GM23338 (cell line): ENCODE measurements at regions not wholly inside any gene's neighbourhood (a gene's known extent, or its start where the extent isn't known, plus 50 kb on each side); places are given as distances from the start of the nearest gene placed in this dataset.

ENCODE experiments used
- ATAC-seq: fragments of 200-7000 bp; cut with Tn5 transposase; 3 replicates; pipeline ENCODE4 v1.9.1; 2020
- DNase-seq: peaks from one replicate; pipeline ENCODE4 v3.0.0-alpha.2; 2015; ENCODE audit warnings: low spot score
- H2AFZ ChIP-seq: fragments of 200-600 bp; sonication (generic); 2 replicates; pipeline ENCODE4 v1.8.0; 2016; ENCODE audit warnings: antibody characterized with exemption, mild to moderate bottlenecking, moderate library complexity
- H3F3A ChIP-seq: fragments of 200-600 bp; sonication (generic); replicated peaks from 2 replicates; pipeline ENCODE4 v1.8.0; 2017; ENCODE audit warnings: antibody characterized with exemption, mixed run types, low read depth
- H3K27ac ChIP-seq: fragments of 200-600 bp; sonication (generic); 2 replicates; pipeline ENCODE4 v1.6.1; 2016; ENCODE audit warnings: low read depth
- H3K27me3 ChIP-seq: fragments of 200-600 bp; sonication (generic); 2 replicates; pipeline ENCODE4 v1.8.0; 2016; ENCODE audit warnings: mild to moderate bottlenecking, mixed run types, moderate library complexity; ENCODE audit not compliant: insufficient read depth
- H3K36me3 ChIP-seq: fragments of 200-600 bp; sonication (generic); 2 replicates; pipeline ENCODE4 v1.8.0; 2016; ENCODE audit warnings: mild to moderate bottlenecking; ENCODE audit not compliant: insufficient read depth
- H3K4me1 ChIP-seq: fragments of 200-600 bp; sonication (generic); 2 replicates; pipeline ENCODE4 v1.8.0; 2016; ENCODE audit warnings: mild to moderate bottlenecking, moderate library complexity; ENCODE audit not compliant: insufficient read depth
- H3K4me2 ChIP-seq: fragments of 200-600 bp; sonication (generic); 2 replicates; pipeline ENCODE4 v1.7.1; 2017; ENCODE audit warnings: mixed run types
- H3K4me3 ChIP-seq: fragments of 200-600 bp; sonication (generic); 2 replicates; pipeline ENCODE4 v1.6.1; 2016; ENCODE audit warnings: mixed run types
- H3K79me2 ChIP-seq: fragments of 200-600 bp; sonication (generic); replicated peaks from 2 replicates; pipeline ENCODE4 v1.8.0; 2017; ENCODE audit warnings: mild to moderate bottlenecking; ENCODE audit not compliant: insufficient read depth
- H3K9me2 ChIP-seq: fragments of 200-600 bp; sonication (generic); 2 replicates; pipeline ENCODE4 v1.8.0; 2017; ENCODE audit not compliant: insufficient read depth
- H4K20me1 ChIP-seq: fragments of 200-600 bp; sonication (generic); replicated peaks from 2 replicates; pipeline ENCODE4 v1.8.0; 2017; ENCODE audit warnings: mild to moderate bottlenecking; ENCODE audit not compliant: insufficient read depth
- H3K27ac Mint-ChIP-seq: 2 replicates; pipeline ENCODE4 v1.8.0; 2020; ENCODE audit warnings: inconsistent platforms, mild to moderate bottlenecking, moderate library complexity, mixed read lengths
- H3K27me3 Mint-ChIP-seq: 3 replicates; pipeline ENCODE4 v1.8.0; 2022; ENCODE audit warnings: low read depth, mild to moderate bottlenecking, moderate library complexity, mixed read lengths, inconsistent platforms; ENCODE audit not compliant: insufficient read depth, poor library complexity
- H3K36me3 Mint-ChIP-seq: 3 replicates; pipeline ENCODE4 v1.8.0; 2021; ENCODE audit warnings: low read depth, mild to moderate bottlenecking, inconsistent platforms, moderate library complexity, mixed read lengths
- H3K4me1 Mint-ChIP-seq: 3 replicates; pipeline ENCODE4 v1.8.0; 2020; ENCODE audit warnings: mild to moderate bottlenecking, inconsistent platforms, mixed read lengths
- H3K4me3 Mint-ChIP-seq: 3 replicates; pipeline ENCODE4 v1.8.0; 2021; ENCODE audit warnings: moderate library complexity, mild to moderate bottlenecking, inconsistent platforms, mixed read lengths
- H3K9me3 Mint-ChIP-seq: 3 replicates; pipeline ENCODE4 v1.8.0; 2020; ENCODE audit warnings: moderate library complexity, mild to moderate bottlenecking, inconsistent platforms, mixed read lengths
- CREB1 ChIP-seq: fragments of 250-450 bp; sonication (Bioruptor Pico); IDR thresholded peaks from 2 replicates; pipeline ENCODE4 v1.5.0; 2020; ENCODE audit warnings: low read depth, mild to moderate bottlenecking, moderate library complexity
- EZH2 ChIP-seq: fragments of 200-600 bp; sonication (generic); IDR thresholded peaks from one replicate; pipeline ENCODE4 v1.8.0; 2017; ENCODE audit warnings: antibody characterized with exemption, mild to moderate bottlenecking, low read depth; ENCODE audit not compliant: unreplicated experiment
- EZH2phosphoT487 ChIP-seq: fragments of 200-600 bp; sonication (generic); IDR thresholded peaks from one replicate; pipeline ENCODE4 v1.8.1; 2018; ENCODE audit warnings: antibody characterized with exemption; ENCODE audit not compliant: unreplicated experiment
- JUNB ChIP-seq: IDR thresholded peaks from one replicate; pipeline ENCODE4 v1.6.1; 2016; ENCODE audit warnings: antibody characterized with exemption; ENCODE audit not compliant: unreplicated experiment
- NANOG ChIP-seq: IDR thresholded peaks from 2 replicates; pipeline ENCODE4 v1.6.1; 2016; ENCODE audit warnings: antibody characterized with exemption, borderline replicate concordance
- POLR2AphosphoS5 ChIP-seq: IDR thresholded peaks from 2 replicates; pipeline ENCODE4 v1.6.1; 2016; ENCODE audit warnings: antibody characterized with exemption, low read depth
- STAT1 ChIP-seq: IDR thresholded peaks from one replicate; pipeline ENCODE4 v1.6.1; 2016; ENCODE audit warnings: antibody characterized with exemption; ENCODE audit not compliant: unreplicated experiment
- ZNF114 ChIP-seq: fragments of 250-450 bp; sonication (Bioruptor Pico); IDR thresholded peaks from 2 replicates; pipeline ENCODE4 v1.5.0; 2020; ENCODE audit warnings: mild to moderate bottlenecking, moderate library complexity
- ZNF331 ChIP-seq: fragments of 250-450 bp; sonication (Bioruptor Pico); IDR thresholded peaks from 2 replicates; pipeline ENCODE4 v1.5.0; 2020; ENCODE audit warnings: low read depth, mild to moderate bottlenecking, moderate library complexity
- TF ChIP-seq, protein P1 (sequence below): IDR thresholded peaks from 2 replicates; pipeline ENCODE4 v1.6.1; 2016; ENCODE audit warnings: antibody characterized with exemption
- TF ChIP-seq, protein P2 (sequence below), 2 experiments: fragments of 200-600 bp in 1 of 2; sonication (generic) in 1 of 2; conservative IDR thresholded peaks; 2 replicates each; pipeline versions ENCODE4 v1.5.1 to v1.6.1; 2016 to 2017; ENCODE audit warnings: antibody characterized with exemption in 2 of 2, low read depth in 2 of 2, mild to moderate bottlenecking in 2 of 2, moderate library complexity in 1 of 2
- TF ChIP-seq, protein P3 (sequence below): IDR thresholded peaks from one replicate; pipeline ENCODE4 v1.6.1; 2018; ENCODE audit warnings: antibody characterized with exemption; ENCODE audit not compliant: unreplicated experiment

DNA sequence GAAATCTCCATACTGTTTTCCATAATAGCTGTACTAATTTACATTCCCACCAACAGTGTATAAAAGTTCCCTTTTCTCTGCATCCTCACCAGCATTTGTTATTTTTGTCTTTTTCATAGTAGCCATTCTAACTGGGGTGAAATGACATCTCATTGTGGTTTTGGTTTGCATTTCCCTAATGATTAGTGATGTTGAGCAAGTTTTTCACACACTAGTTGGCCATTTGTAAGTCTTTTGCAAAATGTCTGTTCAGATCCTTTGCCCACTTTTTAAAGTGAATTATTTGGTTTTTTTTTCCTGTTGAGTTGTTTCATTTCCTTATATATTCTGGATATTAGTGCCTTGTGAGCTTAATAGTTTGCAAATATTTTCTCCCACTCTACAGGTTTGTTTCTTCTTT is 101.0 kb upstream of the NFE2L3 start:
- Histone ChIP-seq H3K4me3 (no peak overlapping the region), H3K4me2 (no peak overlapping the region), H3K27ac (no peak overlapping the region), H3F3A (no peaks in the 10 kb centered on the region), H3K4me1 (no peaks in the 10 kb centered on the region), H4K20me1 (no peaks in the 10 kb centered on the region), H2AFZ (no peak overlapping the region), H3K36me3 (no peaks in the 10 kb centered on the region), H3K27me3 (no peaks in the 10 kb centered on the region), H3K9me2 (no peaks in the 10 kb centered on the region), H3K79me2 (no peaks in the 10 kb centered on the region)
- no peak overlapping the region for H3K4me3 Mint-ChIP-seq
- H3K27me3 Mint-ChIP-seq, result peaks cover 2% of the 10 kb centered on the region
- no peaks in the 10 kb centered on the region for H3K36me3 Mint-ChIP-seq
- H3K9me3 Mint-ChIP-seq, result no peaks in the 10 kb centered on the region; the same call in 1 of the 3 replicates
- no peaks in the 10 kb centered on the region for H3K4me1 Mint-ChIP-seq
- DNase-seq, result no peak
- TF ChIP-seq ZNF114 (CRISPR knock-in tag) (no peak), JUNB (no peak), EZH2phosphoT487 (no peak), STAT1 (no peak), ZNF331 (CRISPR knock-in tag) (no peak), NANOG (no peak), EZH2 (no peak), POLR2AphosphoS5 (no peak), CREB1 (no peak)
- TF ChIP-seq, protein P1, sequence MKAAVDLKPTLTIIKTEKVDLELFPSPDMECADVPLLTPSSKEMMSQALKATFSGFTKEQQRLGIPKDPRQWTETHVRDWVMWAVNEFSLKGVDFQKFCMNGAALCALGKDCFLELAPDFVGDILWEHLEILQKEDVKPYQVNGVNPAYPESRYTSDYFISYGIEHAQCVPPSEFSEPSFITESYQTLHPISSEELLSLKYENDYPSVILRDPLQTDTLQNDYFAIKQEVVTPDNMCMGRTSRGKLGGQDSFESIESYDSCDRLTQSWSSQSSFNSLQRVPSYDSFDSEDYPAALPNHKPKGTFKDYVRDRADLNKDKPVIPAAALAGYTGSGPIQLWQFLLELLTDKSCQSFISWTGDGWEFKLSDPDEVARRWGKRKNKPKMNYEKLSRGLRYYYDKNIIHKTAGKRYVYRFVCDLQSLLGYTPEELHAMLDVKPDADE, result no peak
- TF ChIP-seq, protein P2, sequence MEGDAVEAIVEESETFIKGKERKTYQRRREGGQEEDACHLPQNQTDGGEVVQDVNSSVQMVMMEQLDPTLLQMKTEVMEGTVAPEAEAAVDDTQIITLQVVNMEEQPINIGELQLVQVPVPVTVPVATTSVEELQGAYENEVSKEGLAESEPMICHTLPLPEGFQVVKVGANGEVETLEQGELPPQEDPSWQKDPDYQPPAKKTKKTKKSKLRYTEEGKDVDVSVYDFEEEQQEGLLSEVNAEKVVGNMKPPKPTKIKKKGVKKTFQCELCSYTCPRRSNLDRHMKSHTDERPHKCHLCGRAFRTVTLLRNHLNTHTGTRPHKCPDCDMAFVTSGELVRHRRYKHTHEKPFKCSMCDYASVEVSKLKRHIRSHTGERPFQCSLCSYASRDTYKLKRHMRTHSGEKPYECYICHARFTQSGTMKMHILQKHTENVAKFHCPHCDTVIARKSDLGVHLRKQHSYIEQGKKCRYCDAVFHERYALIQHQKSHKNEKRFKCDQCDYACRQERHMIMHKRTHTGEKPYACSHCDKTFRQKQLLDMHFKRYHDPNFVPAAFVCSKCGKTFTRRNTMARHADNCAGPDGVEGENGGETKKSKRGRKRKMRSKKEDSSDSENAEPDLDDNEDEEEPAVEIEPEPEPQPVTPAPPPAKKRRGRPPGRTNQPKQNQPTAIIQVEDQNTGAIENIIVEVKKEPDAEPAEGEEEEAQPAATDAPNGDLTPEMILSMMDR (conservative IDR thresholded peaks at IDR 0.05; ENCODE audit: low read depth in 2 of 2), result no peak
- TF ChIP-seq, protein P3, sequence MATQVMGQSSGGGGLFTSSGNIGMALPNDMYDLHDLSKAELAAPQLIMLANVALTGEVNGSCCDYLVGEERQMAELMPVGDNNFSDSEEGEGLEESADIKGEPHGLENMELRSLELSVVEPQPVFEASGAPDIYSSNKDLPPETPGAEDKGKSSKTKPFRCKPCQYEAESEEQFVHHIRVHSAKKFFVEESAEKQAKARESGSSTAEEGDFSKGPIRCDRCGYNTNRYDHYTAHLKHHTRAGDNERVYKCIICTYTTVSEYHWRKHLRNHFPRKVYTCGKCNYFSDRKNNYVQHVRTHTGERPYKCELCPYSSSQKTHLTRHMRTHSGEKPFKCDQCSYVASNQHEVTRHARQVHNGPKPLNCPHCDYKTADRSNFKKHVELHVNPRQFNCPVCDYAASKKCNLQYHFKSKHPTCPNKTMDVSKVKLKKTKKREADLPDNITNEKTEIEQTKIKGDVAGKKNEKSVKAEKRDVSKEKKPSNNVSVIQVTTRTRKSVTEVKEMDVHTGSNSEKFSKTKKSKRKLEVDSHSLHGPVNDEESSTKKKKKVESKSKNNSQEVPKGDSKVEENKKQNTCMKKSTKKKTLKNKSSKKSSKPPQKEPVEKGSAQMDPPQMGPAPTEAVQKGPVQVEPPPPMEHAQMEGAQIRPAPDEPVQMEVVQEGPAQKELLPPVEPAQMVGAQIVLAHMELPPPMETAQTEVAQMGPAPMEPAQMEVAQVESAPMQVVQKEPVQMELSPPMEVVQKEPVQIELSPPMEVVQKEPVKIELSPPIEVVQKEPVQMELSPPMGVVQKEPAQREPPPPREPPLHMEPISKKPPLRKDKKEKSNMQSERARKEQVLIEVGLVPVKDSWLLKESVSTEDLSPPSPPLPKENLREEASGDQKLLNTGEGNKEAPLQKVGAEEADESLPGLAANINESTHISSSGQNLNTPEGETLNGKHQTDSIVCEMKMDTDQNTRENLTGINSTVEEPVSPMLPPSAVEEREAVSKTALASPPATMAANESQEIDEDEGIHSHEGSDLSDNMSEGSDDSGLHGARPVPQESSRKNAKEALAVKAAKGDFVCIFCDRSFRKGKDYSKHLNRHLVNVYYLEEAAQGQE, result no peak
- no peak for ATAC-seq
- H3K27ac Mint-ChIP-seq, result no peak overlapping the region
